ENCODE measurements at regions not wholly inside any gene's neighbourhood (a gene's known extent, or its start where the extent isn't known, plus 50 kb on each side); places are given as distances from the start of the nearest gene placed in this dataset.

DNA sequence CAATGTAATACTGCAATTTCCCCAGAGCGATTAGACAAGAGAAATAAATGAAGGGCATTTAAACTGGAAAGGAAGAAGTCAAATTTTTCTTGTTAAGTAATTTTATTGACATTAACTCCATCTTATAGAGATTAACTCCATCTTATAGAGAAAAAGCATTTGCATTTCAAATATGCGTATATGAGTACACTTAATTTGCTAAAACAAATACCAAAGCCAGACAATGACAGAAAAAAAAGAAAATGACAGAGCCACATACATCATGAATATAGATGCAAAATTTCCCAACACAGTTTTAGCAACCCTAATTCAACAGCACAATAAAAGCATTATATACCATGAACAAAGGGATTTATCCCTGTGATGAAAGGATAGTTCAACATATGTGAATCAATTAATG, 1293.1 kb upstream of the EYS start:
- TF ChIP-seq EP300 (IDR thresholded peaks at IDR 0.05; ENCODE audit: borderline replicate concordance in 1 of 2, control insufficient read depth in 1 of 2, low read depth in 2 of 2, low read length in 2 of 2) (no peak), ZNF384 (IDR thresholded peaks at IDR 0.05; ENCODE audit: borderline replicate concordance, low read depth, low read length) (no peak), POLR2A (IDR thresholded peaks at IDR 0.05; ENCODE audit: low read depth, low read length) (no peak)
- TF ChIP-seq, protein P1, sequence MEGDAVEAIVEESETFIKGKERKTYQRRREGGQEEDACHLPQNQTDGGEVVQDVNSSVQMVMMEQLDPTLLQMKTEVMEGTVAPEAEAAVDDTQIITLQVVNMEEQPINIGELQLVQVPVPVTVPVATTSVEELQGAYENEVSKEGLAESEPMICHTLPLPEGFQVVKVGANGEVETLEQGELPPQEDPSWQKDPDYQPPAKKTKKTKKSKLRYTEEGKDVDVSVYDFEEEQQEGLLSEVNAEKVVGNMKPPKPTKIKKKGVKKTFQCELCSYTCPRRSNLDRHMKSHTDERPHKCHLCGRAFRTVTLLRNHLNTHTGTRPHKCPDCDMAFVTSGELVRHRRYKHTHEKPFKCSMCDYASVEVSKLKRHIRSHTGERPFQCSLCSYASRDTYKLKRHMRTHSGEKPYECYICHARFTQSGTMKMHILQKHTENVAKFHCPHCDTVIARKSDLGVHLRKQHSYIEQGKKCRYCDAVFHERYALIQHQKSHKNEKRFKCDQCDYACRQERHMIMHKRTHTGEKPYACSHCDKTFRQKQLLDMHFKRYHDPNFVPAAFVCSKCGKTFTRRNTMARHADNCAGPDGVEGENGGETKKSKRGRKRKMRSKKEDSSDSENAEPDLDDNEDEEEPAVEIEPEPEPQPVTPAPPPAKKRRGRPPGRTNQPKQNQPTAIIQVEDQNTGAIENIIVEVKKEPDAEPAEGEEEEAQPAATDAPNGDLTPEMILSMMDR (IDR thresholded peaks at IDR 0.05 in 2 of 3, conservative IDR thresholded peaks at IDR 0.05 in 1 of 3; ENCODE audit: control insufficient read depth in 2 of 3, extremely low read depth in 1 of 3, insufficient read depth in 1 of 3, low read depth in 3 of 3, low read length in 3 of 3): no peak
